ENCODE measurements at regions not wholly inside any gene's neighbourhood (a gene's known extent, or its start where the extent isn't known, plus 50 kb on each side); places are given as distances from the start of the nearest gene placed in this dataset.

- no peak for TF ChIP-seq CTCF (IDR thresholded peaks at IDR 0.05)
- no peak for TF ChIP-seq POLR2A (IDR thresholded peaks at IDR 0.05)
Observed at GRCh38 chr2:41829052-41829451, 218.8 kb upstream of the PKDCC start.
